ENCODE measurements at regions not wholly inside any gene's neighbourhood (a gene's known extent, or its start where the extent isn't known, plus 50 kb on each side); places are given as distances from the start of the nearest gene placed in this dataset.
"Not testable (repeated sequence)": the region's sequence is repeated elsewhere in the genome, so short reads cannot be mapped to it uniquely, and the experiment has no call there.

GRCh38 chr12:116687888-116688287 lies 50.0 kb downstream of the SPRING1 start:
- peak; percentile 84 for DNase-seq

- DNase-seq, result no peak
Measured at GRCh38 chr12:116684891-116685290, 53.0 kb downstream of the SPRING1 start.

- DNase-seq, result no peak
Measured at GRCh38 chr12:116677202-116677661, 60.6 kb downstream of the SPRING1 start.

- peak; percentile 64 for DNase-seq
Measured at GRCh38 chr12:116675339-116676107, 62.3 kb downstream of the SPRING1 start.

- DNase-seq, result peak; percentile 35
Measured at GRCh38 chr12:116674643-116675183, 63.2 kb downstream of the SPRING1 start.

GRCh38 chr12:116673681-116674111 lies 64.2 kb downstream of the SPRING1 start:
- DNase-seq, result peak; percentile 54

GRCh38 chr12:116672842-116673516 lies 64.9 kb downstream of the SPRING1 start:
- DNase-seq, result peak; percentile 50

- no peak for DNase-seq
Measured at GRCh38 chr12:116672010-116672409, 65.9 kb downstream of the SPRING1 start.

GRCh38 chr12:116670859-116671258 lies 67.0 kb downstream of the SPRING1 start:
- no peak for DNase-seq

GRCh38 chr12:116667752-116668151 lies 70.1 kb downstream of the SPRING1 start:
- DNase-seq, result no peak

- DNase-seq, result not testable (repeated sequence)
Measured at GRCh38 chr12:116666829-116667228, 71.0 kb downstream of the SPRING1 start.

- DNase-seq, result no peak
Measured at GRCh38 chr12:116666305-116666673, 71.6 kb downstream of the SPRING1 start.

GRCh38 chr12:116665666-116666304 lies 72.1 kb downstream of the SPRING1 start:
- no peak for DNase-seq

- DNase-seq, result no peak
Measured at GRCh38 chr12:116664085-116664484, 73.8 kb downstream of the SPRING1 start.

- DNase-seq, result peak; percentile 77
Measured at GRCh38 chr12:116662612-116663144, 75.2 kb downstream of the SPRING1 start.

- no peak for DNase-seq
Measured at GRCh38 chr12:116661341-116661740, 76.5 kb downstream of the SPRING1 start.

GRCh38 chr12:116660740-116661139 lies 77.1 kb downstream of the SPRING1 start:
- DNase-seq, result not testable (repeated sequence)

GRCh38 chr12:116659771-116660481 lies 77.9 kb downstream of the SPRING1 start:
- DNase-seq, result peak; percentile 82

GRCh38 chr12:116657921-116658495 lies 79.9 kb downstream of the SPRING1 start:
- DNase-seq, result no peak

- no peak for DNase-seq
Measured at GRCh38 chr12:116656306-116656705, 81.6 kb downstream of the SPRING1 start.

- DNase-seq, result no peak
Measured at GRCh38 chr12:116654226-116654743, 83.6 kb downstream of the SPRING1 start.

GRCh38 chr12:116651089-116651488 lies 86.8 kb downstream of the SPRING1 start:
- no peak for DNase-seq

All from islet precursor cell (in vitro differentiated cells).